PC-9 (cell line): ENCODE measurements at regions not wholly inside any gene's neighbourhood (a gene's known extent, or its start where the extent isn't known, plus 50 kb on each side); places are given as distances from the start of the nearest gene placed in this dataset.

Experiments used
- BruUV-seq: library from RNA; stranded (reverse); fragments of 400-500 nt; replicated peaks from 2 replicates; lab custom pipeline; 2021; lab: Mats Ljungman, UMichigan
- CTCF ChIA-PET: fragments of 300-600 bp; sonication (Branson Sonifier 250); formaldehyde crosslinking; loops from one replicate; lab custom pipeline; 2022; ENCODE audit warnings: antibody characterized with exemption; lab: Charles Lee
- POLR2A ChIA-PET: fragments of 300-600 bp; sonication (Branson Sonifier 250); formaldehyde crosslinking; loops from one replicate; lab custom pipeline; 2022; ENCODE audit warnings: antibody characterized with exemption; ENCODE audit not compliant: unreplicated experiment; lab: Charles Lee
- DNase-seq, 2 experiments: peaks; one replicate each; pipeline versions ENCODE4 v3.0.0 to v3.0.0-alpha.2; 2015 to 2022; ENCODE audit warnings: mixed read lengths in 1 of 2
- H2AFZ ChIP-seq: fragments of 200-600 bp; sonication (generic); 2 replicates; pipeline ENCODE4 v1.8.1; 2017; ENCODE audit warnings: antibody characterized with exemption
- H3F3A ChIP-seq: fragments of 200-600 bp; sonication (generic); 2 replicates; pipeline ENCODE4 v1.8.1; 2017; ENCODE audit warnings: antibody characterized with exemption, mild to moderate bottlenecking, low read depth; ENCODE audit not compliant: insufficient read depth
- H3K27ac ChIP-seq: fragments of 200-600 bp; sonication (generic); 2 replicates; pipeline ENCODE4 v1.6.1; 2016; ENCODE audit warnings: mixed run types
- H3K27me3 ChIP-seq: fragments of 200-600 bp; sonication (generic); 2 replicates; pipeline ENCODE4 v1.6.1; 2016; ENCODE audit warnings: low read depth, mixed run types; ENCODE audit not compliant: insufficient read depth
- H3K36me3 ChIP-seq: fragments of 200-600 bp; sonication (generic); 2 replicates; pipeline ENCODE4 v1.6.1; 2016; ENCODE audit warnings: low read depth, mixed run types
- H3K4me1 ChIP-seq: fragments of 200-600 bp; sonication (generic); replicated peaks from 2 replicates; pipeline ENCODE4 v1.6.1; 2016; ENCODE audit warnings: mixed run types; ENCODE audit not compliant: insufficient read depth
- H3K4me2 ChIP-seq: fragments of 200-600 bp; sonication (generic); 2 replicates; pipeline ENCODE4 v1.6.1; 2017; ENCODE audit warnings: mixed run types
- H3K4me3 ChIP-seq: fragments of 200-600 bp; sonication (generic); 2 replicates; pipeline ENCODE4 v1.6.1; 2016; ENCODE audit warnings: mixed run types
- H3K79me2 ChIP-seq: fragments of 200-600 bp; sonication (generic); 2 replicates; pipeline ENCODE4 v1.6.1; 2017; ENCODE audit warnings: low read depth, mixed run types
- H3K9me2 ChIP-seq: fragments of 200-600 bp; sonication (generic); 2 replicates; pipeline ENCODE4 v1.8.1; 2017; ENCODE audit warnings: mild to moderate bottlenecking; ENCODE audit not compliant: insufficient read depth
- H3K9me3 ChIP-seq: fragments of 200-600 bp; sonication (generic); 2 replicates; pipeline ENCODE4 v1.8.1; 2016; ENCODE audit warnings: low read depth; ENCODE audit not compliant: insufficient read depth
- H4K20me1 ChIP-seq: fragments of 200-600 bp; sonication (generic); 2 replicates; pipeline ENCODE4 v1.8.1; 2017; ENCODE audit not compliant: insufficient read depth
- EZH2 ChIP-seq: fragments of 200-600 bp; sonication (generic); IDR thresholded peaks from 2 replicates; pipeline ENCODE4 v1.8.0; 2017; ENCODE audit warnings: antibody characterized with exemption, low read depth
- intact Hi-C: fragments of 100-400 bp; cut with micrococcal nuclease; formaldehyde crosslinking; loops from one replicate; pipeline ENCODE4 v1.10.0; 2022; ENCODE audit not compliant: unreplicated experiment
- TF ChIP-seq, protein P1 (sequence below): fragments of 200-600 bp; sonication (generic); conservative IDR thresholded peaks from 2 replicates; pipeline ENCODE4 v1.6.1; 2017; ENCODE audit warnings: mixed run types, antibody characterized with exemption, mild to moderate bottlenecking, moderate library complexity

DNA sequence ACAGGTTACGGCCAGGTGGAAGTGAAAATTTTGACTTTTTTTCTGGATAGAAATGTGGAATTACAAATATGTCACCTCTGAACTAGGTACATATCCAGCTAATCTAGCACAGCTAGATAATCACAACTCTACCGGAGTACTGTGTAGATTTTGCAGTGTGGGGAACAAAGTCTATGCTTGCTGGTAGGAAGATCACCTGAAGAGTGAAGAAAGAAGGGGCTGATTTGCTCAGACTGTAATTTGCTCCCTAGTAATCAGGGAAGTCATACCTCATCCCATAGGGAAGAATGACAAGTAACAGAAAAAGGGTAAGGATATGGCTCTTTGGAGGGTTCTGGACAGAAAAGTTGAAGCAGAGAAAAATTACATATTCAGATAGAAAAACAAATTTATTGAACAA, 319.6 kb upstream of the TMPRSS15 start:
- intact Hi-C loops, result no loop called here
- CTCF ChIA-PET, result no interaction called here

DNA sequence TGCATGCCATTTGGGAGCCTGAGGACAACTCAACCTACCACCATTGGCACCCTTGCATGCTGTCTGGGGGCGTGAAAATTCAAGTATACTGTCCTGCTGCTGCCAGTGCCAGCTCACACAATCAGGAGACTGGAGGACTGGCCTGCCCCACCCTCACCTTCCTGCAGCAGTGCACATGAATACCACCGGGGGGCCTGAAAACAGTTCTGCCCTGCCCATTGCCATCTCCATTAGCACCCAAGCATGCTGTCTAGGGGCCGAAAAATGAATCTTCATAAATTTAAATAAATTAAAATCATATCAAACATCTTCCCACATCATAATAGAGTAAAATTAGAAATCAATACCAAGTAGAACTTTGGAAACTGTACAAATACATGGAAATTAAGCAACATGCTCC, 322.1 kb upstream of the TMPRSS15 start:
- H4K20me1 ChIP-seq, result no peaks in the 10 kb centered on the region
- DNase-seq, result no peak
- H3K79me2 ChIP-seq, result no peaks in the 10 kb centered on the region
- no peaks in the 10 kb centered on the region for H3K9me3 ChIP-seq
- no peaks in the 10 kb centered on the region for H3K36me3 ChIP-seq
- no TSS peak for BruUV-seq
- intact Hi-C loops, result no loop called here
- no peaks in the 10 kb centered on the region for H3K27me3 ChIP-seq
- no peak overlapping the region for H3K4me2 ChIP-seq
- H2AFZ ChIP-seq, result no peak overlapping the region
- no peaks in the 10 kb centered on the region for H3K9me2 ChIP-seq
- H3K27ac ChIP-seq, result no peak overlapping the region
- H3K4me1 ChIP-seq, result no peaks in the 10 kb centered on the region
- ChIA-PET POLR2A (no interaction called here), CTCF (no interaction called here)
- H3K4me3 ChIP-seq, result no peak overlapping the region
- TF ChIP-seq, protein P1, sequence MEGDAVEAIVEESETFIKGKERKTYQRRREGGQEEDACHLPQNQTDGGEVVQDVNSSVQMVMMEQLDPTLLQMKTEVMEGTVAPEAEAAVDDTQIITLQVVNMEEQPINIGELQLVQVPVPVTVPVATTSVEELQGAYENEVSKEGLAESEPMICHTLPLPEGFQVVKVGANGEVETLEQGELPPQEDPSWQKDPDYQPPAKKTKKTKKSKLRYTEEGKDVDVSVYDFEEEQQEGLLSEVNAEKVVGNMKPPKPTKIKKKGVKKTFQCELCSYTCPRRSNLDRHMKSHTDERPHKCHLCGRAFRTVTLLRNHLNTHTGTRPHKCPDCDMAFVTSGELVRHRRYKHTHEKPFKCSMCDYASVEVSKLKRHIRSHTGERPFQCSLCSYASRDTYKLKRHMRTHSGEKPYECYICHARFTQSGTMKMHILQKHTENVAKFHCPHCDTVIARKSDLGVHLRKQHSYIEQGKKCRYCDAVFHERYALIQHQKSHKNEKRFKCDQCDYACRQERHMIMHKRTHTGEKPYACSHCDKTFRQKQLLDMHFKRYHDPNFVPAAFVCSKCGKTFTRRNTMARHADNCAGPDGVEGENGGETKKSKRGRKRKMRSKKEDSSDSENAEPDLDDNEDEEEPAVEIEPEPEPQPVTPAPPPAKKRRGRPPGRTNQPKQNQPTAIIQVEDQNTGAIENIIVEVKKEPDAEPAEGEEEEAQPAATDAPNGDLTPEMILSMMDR, result no peak
- TF ChIP-seq EZH2, result no peak
- no peaks in the 10 kb centered on the region for H3F3A ChIP-seq

More for the DNA sequence above, 319.6 kb upstream of the TMPRSS15 start:
- H3K36me3 ChIP-seq, result no peaks in the 10 kb centered on the region
- H3K79me2 ChIP-seq, result no peaks in the 10 kb centered on the region
- no peak overlapping the region for H2AFZ ChIP-seq
- H3K4me3 ChIP-seq, result no peak overlapping the region
- H3K9me2 ChIP-seq, result no peaks in the 10 kb centered on the region
- TF ChIP-seq EZH2, result no peak
- TF ChIP-seq, protein P1, result no peak
- H3K27ac ChIP-seq, result no peak overlapping the region
- no TSS peak for BruUV-seq
- no peaks in the 10 kb centered on the region for H4K20me1 ChIP-seq
- H3K9me3 ChIP-seq, result no peaks in the 10 kb centered on the region
- H3K4me1 ChIP-seq, result no peaks in the 10 kb centered on the region
- POLR2A ChIA-PET, result no interaction called here
- no peak overlapping the region for H3K4me2 ChIP-seq
- H3F3A ChIP-seq, result no peaks in the 10 kb centered on the region
- DNase-seq, result no peak
- H3K27me3 ChIP-seq, result no peaks in the 10 kb centered on the region

DNA sequence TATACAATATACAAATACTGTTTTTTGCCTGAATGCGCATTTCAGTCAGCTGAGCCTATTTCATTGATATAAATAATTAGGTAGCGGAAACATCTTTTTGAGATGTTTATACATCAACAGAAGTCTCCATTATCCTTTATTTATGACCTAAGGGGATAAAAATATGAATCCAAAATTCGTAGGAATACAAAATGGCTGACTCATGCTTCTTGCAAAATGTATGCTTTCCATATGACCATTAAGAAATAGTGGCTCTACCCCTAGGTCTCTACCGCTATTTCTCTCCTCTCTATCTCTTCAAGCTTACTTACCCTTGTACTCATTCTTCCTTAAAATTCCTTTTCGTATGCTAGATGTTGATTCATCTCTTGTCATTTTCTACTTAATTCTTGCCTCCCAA, 338.4 kb upstream of the TMPRSS15 start:
- Histone ChIP-seq H3K79me2 (no peaks in the 10 kb centered on the region), H3K27ac (no peak overlapping the region), H3K4me2 (no peak overlapping the region), H3K27me3 (no peaks in the 10 kb centered on the region), H2AFZ (no peak overlapping the region), H3K36me3 (no peaks in the 10 kb centered on the region), H3K4me1 (no peaks in the 10 kb centered on the region), H3K4me3 (no peak overlapping the region), H3K9me2 (no peaks in the 10 kb centered on the region), H3K9me3 (no peaks in the 10 kb centered on the region), H4K20me1 (no peaks in the 10 kb centered on the region), H3F3A (no peaks in the 10 kb centered on the region)
- no peak for TF ChIP-seq EZH2
- TF ChIP-seq, protein P1, result no peak
- intact Hi-C loops, result no loop called here
- no peak for DNase-seq
- CTCF ChIA-PET, result no interaction called here
- no TSS peak for BruUV-seq
- POLR2A ChIA-PET, result no interaction called here
